ENCODE measurements at regions not wholly inside any gene's neighbourhood (a gene's known extent, or its start where the extent isn't known, plus 50 kb on each side); places are given as distances from the start of the nearest gene placed in this dataset.

- TF ChIP-seq CTCF (IDR thresholded peaks at IDR 0.05) (no peak), POLR2A (IDR thresholded peaks at IDR 0.05) (no peak)
Observed at GRCh38 chr6:19761121-19761520, 76.0 kb upstream of the ID4 start.

Data from lower leg skin (tissue), 3 donors.